GM23248 (cell line): ENCODE measurements at regions not wholly inside any gene's neighbourhood (a gene's known extent, or its start where the extent isn't known, plus 50 kb on each side); places are given as distances from the start of the nearest gene placed in this dataset.

Source experiments
- EZH2 ChIP-seq: fragments of 200-600 bp; sonication (generic); IDR thresholded peaks from 2 replicates; pipeline ENCODE4 v1.6.1; 2018; ENCODE audit warnings: antibody characterized with exemption, mild to moderate bottlenecking; ENCODE audit not compliant: insufficient read depth, poor library complexity, severe bottlenecking
- EZH2phosphoT487 ChIP-seq: fragments of 200-600 bp; sonication (generic); IDR thresholded peaks from 2 replicates; pipeline ENCODE4 v1.6.1; 2018; ENCODE audit warnings: antibody characterized with exemption, moderate library complexity, mild to moderate bottlenecking, low read depth; ENCODE audit not compliant: insufficient read depth

GRCh38 chr7:113790025-113790424, 128.8 kb downstream of the PPP1R3A start:
- TF ChIP-seq EZH2phosphoT487 (no peak), EZH2 (no peak)
